ENCODE measurements at regions not wholly inside any gene's neighbourhood (a gene's known extent, or its start where the extent isn't known, plus 50 kb on each side); places are given as distances from the start of the nearest gene placed in this dataset.

GRCh38 chr16:51382211-51382610 is 231.1 kb upstream of the SALL1 start:
- TF ChIP-seq CTCF (IDR thresholded peaks at IDR 0.05 in 8 of 11, conservative IDR thresholded peaks at IDR 0.05 in 3 of 11) = no peak
- no peak for TF ChIP-seq POLR2A (IDR thresholded peaks at IDR 0.05)
- no peak for TF ChIP-seq POLR2AphosphoS5 (IDR thresholded peaks at IDR 0.05)
